ENCODE measurements at regions not wholly inside any gene's neighbourhood (a gene's known extent, or its start where the extent isn't known, plus 50 kb on each side); places are given as distances from the start of the nearest gene placed in this dataset.

DNA sequence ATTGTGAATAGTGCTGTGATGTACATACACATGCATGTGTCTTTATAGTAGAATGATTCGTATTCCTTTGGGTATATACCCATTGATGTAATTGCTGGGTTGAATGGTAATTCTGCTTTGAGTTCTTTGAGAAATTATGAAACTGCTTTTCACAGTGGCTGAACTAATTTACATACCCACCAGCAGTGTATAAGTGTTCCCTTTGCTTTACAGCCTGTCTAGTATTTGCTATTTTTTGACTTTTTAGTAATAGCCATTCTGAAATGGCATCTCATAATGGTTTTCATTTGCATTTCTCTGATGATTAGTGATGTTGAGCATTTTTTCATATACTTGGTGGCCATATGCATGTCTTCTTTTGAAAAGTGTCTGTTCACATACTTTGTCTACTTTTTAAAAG, 54.5 kb upstream of the FAM78B start:
- no peak for DNase-seq

DNA sequence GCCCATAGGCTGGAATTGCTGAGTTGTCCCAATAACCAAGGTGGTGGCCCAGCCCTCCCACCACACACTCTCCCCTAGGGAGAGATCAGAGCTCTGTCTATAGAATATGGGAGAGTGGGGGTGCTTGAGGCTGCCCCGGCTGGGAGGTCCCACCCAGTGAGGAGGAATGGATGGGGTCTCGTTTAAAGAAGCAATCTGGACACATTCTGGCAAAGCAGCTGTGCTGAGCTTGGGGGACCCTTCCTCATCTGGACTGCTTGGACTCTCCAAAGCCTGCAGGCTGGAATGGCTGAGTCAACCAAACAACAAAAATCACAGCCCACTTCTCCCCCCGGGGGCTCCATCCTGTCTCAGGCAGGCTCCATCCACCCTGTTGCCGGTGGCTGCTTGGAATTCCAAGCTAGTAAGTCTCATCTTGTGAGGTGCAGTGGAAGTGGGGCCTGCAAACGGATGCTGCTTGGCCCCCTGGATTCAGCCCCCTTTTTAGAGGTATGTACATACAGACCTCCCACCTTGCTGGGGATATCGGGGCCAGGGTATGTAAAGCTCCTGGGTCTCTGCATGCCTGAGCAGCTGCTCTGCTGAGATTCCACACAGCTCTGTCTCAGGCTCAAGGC, 67.1 kb upstream of the FAM78B start:
- DNase-seq, result no peak

DNA sequence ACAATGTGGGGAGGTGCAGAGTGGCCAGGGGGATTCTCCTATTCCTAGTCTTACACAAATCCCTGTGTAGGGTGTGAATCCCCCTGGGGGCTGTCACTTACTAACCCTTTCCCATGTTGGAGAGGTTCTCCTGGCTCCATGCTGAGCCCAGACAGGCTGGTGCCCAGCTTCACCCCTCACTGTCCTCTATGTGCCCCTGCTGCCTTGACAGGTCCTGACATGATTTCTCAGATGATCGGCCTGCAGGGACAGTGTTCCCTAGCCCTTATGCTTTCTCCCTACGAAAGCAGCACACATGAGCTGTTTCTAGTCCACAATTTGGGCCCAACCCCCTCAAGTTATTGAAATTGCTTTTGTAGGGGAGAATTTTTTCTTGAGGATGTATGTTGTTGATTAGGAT, 68.9 kb upstream of the FAM78B start:
- no peak for DNase-seq

DNA sequence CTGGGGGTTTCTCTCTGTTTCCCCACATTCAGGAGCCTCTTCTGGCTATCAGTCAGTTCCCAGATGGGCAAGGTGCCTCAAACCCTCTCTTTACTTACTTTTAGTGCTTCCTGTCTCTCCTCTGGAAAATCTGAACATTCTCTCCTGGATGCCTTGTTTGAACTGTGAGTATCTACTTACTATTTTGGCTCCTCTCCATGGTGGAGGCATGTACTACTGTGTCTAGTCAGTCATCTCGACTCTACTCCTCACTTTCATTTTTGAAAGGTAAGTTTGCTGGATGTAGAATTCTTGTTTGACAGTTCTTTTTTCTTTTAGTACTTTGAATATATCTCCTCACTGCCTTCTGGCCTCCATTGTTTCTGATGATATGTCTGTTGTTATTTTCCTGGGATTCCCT, 70.9 kb upstream of the FAM78B start:
- no peak for DNase-seq

DNA sequence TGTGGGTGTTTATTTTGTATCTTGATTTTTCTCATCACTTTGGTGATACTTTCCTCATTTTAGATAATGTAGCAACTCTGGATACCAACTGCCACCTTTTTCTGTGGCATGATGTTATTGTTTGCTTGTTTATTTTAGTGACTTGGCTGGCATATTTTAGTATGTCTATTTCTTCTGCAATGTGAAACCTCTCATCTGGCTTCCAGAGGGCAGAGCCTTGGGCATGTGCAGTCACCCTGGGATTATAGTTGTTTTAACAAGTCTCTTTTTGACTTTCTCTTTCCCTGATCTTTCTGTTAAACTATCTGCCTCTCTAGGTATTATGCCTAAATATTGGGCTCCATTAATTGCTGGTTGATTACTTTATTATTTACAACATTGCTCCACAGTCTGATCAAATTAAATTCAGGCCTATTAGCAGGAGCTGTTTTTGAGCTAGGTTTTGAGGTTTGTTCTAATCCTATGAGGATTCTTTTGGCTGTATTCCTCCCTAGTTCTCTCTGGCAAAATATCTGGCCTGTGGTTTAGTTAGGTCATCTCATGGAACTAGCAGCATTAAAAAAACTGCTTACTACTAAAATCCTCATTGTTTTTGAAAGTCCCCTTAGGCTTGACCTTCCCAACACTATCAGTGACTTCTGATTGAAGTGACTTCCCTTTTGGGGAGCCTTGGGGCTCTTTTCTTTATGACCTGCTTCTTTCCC, 86.4 kb upstream of the FAM78B start:
- no peak for DNase-seq

DNA sequence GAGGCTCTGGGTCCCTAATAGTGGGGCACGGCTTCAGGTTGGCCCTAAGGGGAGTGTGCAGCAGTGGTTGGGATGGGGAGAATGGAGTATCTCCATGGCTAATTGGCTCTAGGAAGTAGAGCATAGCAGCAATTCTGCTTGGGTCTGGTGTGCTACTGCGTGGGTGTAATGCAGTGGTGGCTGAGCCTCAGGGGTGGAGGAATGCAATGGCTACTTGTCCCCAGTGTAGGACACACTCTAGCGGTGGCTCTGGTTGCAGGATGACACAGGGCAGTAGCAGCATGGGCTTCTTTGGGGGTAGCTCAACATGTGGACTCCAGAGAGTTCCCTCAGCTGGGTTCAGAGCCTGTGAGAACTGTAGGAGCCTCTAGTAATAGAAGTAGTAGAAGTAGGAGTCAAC, 91.2 kb upstream of the FAM78B start:
- no peak for DNase-seq

DNA sequence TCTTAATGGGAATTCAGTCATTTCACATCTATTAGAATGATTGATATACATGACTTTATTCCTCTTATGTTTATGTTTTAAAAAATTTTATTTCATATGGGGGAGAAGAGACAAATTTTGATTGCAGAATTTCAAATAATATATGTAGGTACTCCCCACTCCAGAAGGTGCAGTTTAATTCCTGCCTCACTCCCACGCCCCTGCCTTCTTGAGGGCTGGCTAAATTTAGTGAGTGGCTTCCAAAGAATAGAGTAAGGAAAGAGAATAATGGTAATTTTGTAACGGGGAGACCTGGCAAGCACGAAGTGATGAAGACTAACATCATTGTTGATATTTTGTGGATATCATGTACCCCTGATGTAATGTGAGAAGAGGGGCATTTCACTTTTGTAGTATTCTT, 94.7 kb upstream of the FAM78B start:
- DNase-seq, result no peak

DNA sequence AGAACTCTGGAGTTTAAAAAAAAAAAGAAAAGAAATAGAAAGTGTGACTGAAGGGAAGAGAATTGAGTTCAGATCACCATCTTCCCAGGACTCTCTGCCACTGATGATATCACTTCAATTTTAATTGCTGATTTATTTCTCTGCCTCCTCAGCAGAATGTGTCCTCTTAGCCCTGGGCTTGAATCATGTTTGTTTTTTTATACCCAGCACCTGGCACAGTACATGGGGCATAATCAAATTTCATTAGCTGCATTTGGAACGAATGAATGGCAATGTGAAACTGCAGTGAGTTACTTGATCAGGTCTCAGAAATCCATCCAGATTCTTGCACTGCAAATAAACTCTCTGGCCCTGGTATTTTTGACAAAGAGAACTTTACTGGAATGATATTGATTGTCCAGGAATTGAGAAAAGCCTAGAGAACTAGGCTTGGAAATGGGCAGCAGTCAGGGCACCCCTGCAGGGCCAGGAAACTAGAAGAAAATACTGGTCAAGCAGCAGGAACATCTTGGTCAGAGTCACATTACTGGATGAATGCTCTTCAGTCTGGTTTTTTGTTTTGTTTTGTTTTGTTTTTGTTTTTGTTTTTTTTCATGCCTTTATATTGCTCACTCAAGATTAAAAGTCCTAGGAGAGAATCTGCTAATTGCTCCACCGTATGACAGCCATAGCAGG, 103.8 kb upstream of the FAM78B start:
- no peak for DNase-seq

DNA sequence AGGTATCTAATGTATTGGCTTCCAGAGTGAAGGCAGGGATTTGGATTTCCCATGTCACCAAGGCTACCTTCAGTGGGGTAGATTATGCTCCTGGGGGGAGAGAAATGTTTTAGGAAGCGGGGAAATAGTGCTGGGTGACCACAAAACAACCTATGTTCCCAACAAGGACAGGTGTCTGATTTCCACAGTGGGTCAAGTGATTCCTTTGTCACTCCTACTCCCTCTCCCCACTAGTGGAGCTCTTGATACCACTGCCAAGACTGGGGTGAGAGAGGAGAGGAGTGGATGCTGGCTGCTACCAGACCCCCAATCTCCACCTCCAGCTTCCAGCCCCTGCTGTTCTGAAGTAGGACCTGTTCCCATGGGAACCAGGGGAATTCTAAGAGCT, 104.3 kb upstream of the FAM78B start:
- DNase-seq, result no peak

DNA sequence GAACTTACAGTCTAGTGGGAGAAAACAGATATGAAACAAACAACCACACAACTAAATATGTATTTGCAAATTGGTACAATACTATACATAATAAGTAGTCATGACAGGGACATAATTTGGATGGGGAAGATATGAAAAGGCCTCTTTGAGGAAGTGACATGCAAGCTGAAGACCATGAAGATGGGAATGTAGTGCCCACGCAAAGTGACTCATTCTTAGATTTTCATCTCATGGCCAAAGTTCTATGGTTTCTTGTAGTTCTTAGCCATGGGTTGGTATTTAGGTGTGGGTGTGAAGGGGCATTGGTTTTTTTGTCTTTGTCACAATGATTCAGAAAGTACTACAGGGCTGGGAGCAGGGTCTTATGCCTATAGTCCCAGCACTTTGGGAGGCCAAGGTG, 105.4 kb upstream of the FAM78B start:
- DNase-seq, result no peak

DNA sequence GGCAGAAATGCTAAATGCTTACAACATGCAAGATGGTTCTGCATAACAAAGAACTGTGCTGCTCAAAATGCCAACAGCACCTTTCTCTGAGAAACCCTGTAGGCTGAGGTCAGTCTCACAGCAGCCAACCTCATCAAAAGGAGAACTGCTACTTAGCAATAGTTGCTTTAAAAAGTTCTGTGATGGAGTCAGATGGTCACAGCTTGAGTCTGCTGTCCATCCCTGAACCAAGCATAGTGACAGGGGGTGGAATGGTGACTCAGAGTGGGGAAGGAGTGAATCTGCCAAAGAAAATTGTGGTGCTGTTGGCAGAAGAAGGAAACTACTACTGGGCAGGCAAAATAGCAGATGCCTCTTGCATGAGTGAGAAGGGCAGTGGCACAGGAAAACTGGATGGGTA, 106.0 kb upstream of the FAM78B start:
- DNase-seq, result no peak

DNA sequence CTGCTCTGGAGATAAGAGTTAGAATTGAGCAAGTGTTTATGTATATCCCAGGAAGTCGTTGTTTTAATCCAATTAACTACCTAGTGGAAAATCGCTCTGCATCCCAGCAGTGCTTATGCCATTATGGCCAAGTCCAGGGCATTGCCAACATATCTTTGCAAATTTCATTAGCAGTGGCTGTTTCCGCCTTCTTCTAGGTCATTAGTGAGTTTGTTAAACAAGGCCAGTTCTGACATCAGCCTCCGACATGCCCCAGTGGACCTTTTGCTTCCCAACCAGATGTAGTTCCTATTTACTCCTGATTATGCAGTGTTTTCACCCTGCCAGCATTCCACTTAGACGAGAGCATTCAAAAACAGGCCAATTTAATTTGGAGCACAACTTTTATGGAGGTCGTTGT, 106.8 kb upstream of the FAM78B start:
- DNase-seq, result no peak

DNA sequence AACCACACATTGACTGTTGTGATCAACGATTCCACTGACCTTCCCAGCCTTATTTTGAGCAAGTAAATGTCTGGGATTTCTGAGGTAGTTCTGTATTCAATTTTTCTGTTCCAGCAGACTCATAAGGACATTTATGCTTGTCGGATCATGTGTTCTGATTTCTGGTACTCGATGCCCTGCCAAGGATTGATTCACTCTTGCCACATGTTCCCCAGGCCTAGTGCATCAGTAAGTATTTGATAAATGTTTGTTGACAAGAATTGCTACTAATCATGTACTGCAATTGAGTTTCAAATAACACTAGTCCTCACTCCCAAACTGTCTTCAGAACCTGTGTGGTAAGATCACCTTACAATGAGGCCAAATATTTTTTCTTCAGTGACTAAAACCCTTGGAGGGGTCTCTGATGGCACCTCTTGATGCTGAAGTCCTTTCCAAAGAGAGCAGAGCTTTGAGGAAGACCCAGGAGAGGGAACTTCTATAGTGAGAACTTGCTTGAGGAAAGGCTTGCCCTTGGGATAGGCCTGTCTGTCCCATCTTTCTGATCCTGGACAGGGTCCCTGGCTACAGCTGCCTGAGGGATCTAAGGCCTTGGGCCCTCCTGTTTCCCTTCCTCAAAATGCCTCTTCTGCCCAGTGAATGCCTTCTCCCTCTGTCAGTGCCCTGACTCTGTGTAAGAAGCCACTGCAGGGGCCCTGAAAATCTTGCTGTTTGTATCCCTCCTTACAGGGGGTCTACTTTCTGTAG, 115.8 kb upstream of the FAM78B start:
- no peak for DNase-seq

DNA sequence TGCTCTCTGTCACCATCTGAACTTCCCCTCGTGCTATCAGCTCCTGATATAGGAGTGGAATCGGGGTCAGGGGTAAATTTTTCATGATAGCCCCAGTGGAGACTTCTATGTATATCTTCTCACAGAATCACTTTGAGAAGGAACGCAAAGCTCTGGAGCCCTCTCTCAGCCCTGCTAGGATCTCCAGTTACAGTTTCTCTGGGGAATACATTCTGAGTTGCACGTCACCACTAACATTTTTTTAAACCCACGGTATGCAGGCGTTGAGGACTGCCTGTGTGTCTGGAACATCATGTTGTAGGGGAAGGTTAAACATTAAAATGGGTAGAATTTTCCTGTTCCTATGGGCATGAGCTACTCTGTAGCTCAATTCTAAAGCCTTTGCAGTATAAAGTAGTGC, 116.4 kb upstream of the FAM78B start:
- no peak for DNase-seq

DNA sequence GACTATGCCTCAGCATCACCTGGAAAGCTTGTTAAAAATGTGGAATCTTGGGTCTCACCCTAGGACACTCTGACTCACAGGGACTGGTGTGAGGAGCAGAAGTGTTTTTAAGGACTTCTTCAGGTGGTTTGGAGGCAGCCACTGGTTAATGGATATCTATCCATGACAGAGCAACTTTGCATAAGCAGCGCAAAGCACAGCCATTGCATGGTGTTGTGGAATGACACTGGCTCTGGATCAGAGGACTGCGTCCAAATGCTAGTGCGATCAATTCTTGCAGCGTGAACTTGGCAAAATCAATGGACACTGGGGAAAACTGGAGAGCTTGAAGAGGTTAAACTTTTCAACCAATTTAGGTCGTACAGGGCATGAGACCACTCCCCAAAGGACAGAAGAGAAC, 116.8 kb upstream of the FAM78B start:
- no peak for DNase-seq

DNA sequence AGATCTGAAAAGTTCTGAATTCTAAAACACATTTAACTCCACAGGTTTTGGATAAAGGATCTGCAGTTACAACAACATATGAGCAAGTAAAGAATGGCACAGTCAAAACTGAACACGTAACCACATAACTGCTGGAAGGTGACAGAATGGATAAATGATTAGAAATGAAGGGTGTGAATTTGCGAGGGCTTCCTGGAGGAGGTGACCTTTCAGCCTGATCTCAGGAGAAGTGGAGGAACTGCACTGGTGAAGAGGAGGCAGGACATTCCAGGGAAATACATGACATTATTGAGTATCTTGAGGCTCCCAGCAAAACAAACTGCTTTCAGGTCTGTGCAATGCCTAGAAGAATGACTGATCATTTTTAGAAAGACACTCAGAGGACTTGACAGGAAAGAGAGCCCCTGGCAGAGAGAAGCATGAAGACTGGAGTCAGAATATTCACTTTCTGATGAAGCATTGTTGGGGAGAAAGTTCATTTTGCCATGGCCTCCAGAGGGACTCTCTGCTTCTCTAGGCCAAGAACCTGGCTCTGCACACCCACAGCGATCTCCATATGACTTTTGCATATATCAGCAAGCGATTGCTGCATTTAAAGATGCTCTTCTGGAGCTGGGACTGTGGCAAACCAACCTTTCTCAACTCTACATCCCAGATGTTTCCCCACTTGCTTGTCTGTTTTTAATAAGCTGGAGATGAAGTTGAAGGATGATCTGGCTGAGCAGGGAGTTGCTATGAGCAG, 122.7 kb upstream of the FAM78B start:
- DNase-seq, result no peak

DNA sequence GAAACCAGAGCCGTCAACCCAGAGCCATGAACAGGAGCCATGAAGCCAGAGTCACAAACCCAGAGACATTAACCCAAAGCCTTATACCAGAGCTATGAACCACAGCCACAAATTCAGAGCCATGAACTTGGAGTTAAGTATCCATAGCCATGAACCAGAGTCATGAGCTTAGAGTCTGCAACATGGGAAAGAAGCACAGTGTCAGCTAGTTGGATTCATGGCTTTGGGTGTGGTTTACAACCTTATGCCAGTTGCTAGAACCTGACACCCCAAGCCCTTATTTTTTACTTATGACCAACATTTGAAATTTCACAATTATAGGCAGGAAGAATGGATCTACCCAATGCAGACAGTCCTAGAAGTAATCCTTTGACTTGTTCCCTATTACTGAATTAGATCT, 128.9 kb upstream of the FAM78B start:
- no peak for DNase-seq

DNA sequence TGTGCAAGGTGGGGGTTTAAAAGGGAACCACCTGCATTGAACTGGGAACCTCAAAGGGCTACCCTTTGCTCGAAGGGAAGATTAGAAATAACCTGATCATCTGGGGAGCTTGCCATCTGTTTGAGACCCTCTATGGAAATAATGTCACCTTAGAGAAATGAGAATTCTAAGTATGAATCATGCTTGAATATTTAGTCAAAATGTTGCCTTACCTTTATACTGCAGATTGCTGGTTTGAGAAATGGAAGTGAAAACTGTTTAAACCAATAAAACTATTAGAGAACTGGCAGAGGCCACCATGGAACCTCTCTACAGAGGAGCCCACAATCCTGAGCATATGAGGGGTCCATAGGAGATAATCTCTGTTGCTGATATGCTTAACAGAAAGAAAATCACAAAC, 131.2 kb upstream of the FAM78B start:
- no peak for DNase-seq

DNA sequence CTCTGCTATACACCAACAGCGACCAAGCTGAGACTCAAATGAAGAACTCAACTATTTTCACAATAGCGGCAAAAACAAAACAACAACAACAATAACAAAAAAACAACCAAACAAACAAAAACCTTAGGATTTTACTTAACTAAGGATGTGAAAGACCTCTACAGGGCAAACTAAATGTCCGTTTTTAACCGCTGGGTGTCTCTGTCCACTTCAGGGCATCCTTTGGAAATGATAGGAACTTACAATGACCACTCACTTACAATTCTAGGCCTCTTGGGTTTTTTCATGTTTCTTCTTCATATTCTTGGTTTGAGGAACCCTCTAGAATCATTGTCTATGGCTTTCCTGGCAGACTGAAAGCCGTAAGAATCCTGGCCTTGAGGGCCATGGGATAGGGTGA, 134.0 kb upstream of the FAM78B start:
- no peak for DNase-seq

DNA sequence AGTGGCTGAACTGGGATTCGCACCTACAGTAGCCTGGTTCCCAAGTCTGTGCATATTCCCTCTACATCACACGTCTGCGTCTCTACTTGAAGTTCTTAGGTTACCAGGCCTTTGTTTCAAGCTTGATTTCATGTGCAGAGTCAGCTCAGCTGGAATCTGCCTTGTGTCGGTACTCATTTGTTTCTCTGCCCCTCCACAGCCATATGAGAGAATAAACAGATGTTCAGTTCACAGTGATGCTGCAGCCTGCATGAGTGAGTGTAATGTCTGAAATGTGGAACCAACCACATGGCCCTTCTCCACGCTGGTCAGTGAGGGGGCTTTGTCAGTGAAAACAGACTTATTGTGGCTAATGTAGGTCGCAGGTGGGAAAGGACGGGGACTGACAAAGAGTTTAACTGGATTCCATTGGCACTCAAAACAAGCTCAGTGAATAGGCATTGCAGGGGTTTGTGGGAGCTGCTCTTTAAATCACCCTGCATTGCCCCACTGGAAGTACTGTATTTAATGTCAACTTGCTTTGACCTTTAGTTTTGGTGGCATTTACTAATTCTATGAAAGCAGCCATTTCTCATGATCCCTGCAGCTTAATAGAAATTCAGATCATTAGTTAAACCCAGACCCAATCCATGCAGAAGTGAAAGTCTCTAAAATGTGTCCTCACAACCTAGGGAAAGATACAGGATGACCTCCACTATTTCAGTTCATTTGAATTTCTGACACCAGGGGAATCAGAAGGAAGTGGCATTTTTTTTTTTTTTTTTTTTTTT, 136.4 kb upstream of the FAM78B start:
- DNase-seq, result no peak

DNA sequence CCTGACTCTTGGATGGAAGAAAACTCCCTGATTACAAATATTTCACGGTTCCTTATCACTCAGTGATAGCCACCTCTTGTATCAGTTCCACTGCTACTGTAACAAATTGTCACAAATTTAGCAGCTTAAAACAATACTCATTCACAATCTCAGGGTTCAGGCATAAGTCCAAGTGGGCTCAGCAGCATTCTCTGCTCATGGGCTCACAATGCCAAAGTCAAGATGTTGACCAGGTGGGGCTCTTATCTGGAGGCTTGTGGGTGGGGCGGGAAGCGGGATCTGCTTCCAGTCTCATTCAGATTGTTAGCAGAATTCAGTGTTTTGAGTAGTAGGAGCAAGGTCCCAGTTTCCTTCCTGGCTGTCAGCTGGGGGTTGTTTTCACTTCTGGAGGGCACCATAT, 137.3 kb upstream of the FAM78B start:
- DNase-seq, result no peak

DNA sequence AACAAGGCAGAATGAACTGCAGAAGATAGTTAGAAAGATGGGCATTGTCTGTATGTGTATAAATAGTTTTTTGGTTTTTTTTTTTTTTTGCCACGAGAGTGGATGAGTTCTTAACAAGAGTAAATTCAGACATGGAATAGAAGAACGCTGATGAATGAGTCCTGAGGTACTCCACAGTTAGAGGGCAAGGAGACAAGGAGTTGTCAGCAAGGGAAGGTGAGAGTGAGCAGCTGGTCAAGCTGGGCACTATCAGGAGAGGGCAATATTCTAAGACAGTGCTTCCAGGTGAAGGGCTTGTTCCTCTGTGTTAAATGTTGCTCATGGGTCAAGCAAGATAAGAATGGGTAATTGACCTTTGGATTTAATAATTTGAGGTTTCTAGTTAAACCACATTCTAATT, 138.6 kb upstream of the FAM78B start:
- DNase-seq, result no peak
